ENCODE measurements at regions not wholly inside any gene's neighbourhood (a gene's known extent, or its start where the extent isn't known, plus 50 kb on each side); places are given as distances from the start of the nearest gene placed in this dataset.

- H3K9me3 Mint-ChIP-seq, result peaks cover 0 to 8% of the 10 kb centered on the region in 2 donors
- H3K27ac Mint-ChIP-seq, result no peak overlapping the region
- no peaks in the 10 kb centered on the region for H3K36me3 Mint-ChIP-seq
- DNase-seq (ENCODE audit: low spot score in 2 of 2), result no peak
- no peak for ATAC-seq
Observed at GRCh38 chr2:155062250-155062921, 363.9 kb downstream of the KCNJ3 start.

DNA sequence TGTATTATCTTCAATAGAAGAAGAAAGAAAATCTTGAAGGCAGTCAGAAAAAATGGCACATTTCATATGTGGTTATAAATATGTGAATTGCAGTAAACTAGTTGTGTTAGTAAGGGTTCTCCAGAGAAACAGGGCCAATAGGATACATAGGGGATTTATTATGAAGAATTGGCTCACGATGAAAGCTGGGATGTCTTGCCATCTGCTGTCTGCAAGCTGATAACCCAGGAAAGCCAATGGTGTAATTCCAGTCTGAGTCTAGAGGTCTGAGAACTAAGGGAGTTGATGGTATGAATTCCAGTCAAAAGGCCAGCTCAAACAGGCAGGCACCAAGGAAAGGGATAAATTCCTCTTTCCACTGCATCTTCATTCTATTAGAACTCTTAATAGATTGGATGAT, 362.4 kb downstream of the KCNJ3 start:
- peaks cover 0 to 4% of the 10 kb centered on the region in 2 donors for H3K9me3 Mint-ChIP-seq
- no peak overlapping the region for H3K27ac Mint-ChIP-seq
- DNase-seq (ENCODE audit: low spot score in 2 of 2) (no peak), ATAC-seq (no peak)
- H3K36me3 Mint-ChIP-seq, result no peaks in the 10 kb centered on the region

DNA sequence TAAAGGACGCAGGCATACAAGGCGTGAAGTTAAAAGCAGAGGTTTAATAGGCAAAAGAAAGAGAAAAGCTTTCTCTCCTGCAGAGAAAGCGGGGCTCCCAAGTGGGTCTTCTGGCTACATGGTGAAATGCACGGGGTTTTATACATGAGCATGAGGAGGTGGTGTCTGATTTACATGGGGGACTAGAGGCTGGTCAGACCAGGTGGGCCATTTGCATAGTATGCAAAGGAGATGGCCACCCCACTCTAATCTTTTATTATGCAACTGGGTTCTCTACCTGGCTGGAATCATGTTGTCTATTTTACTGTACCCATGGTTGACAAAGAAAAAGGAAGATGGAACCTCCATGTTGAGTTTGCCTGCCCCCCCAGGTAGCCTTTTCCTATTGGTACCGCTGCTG, 356.2 kb downstream of the KCNJ3 start:
- ATAC-seq (no peak), DNase-seq (ENCODE audit: low spot score in 2 of 2) (no peak)
- H3K9me3 Mint-ChIP-seq, result no peaks in the 10 kb centered on the region
- no peak overlapping the region for H3K27ac Mint-ChIP-seq
- H3K36me3 Mint-ChIP-seq, result no peaks in the 10 kb centered on the region

- peaks cover 9 to 11% of the 10 kb centered on the region in 2 donors for H3K9me3 Mint-ChIP-seq
Observed at GRCh38 chr2:155043097-155043496, 344.6 kb downstream of the KCNJ3 start.

DNA sequence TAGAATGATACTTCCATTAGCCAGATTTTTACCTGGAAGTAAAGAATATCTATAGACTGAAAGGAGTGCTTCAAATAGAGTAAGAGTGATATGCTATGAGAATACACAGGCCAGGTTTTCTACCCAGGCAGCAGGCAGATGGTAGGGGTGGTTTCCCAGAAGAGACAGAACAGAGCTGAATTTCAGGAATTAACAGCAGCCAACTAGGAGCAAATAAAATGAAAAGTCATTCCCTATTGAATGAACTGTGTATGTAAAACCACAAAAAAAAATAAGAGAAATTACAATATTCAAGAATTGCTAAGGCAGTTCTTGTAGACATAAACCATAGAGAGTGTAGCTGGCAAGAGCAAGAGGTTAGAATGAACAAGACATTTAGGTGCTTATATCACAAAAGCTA, 336.8 kb downstream of the KCNJ3 start:
- ATAC-seq, result no peak
- no peak for DNase-seq (ENCODE audit: low spot score in 2 of 2)
- Mint-ChIP-seq H3K36me3 (no peaks in the 10 kb centered on the region), H3K9me3 (peaks cover 7 to 10% of the 10 kb centered on the region in 2 donors), H3K27ac (peak overlapping the region in 1 of 2 donors; percentile 10)

More at GRCh38 chr2:155043097-155043496, 344.6 kb downstream of the KCNJ3 start:
- ATAC-seq (no peak), DNase-seq (ENCODE audit: low spot score in 2 of 2) (no peak)
- Mint-ChIP-seq H3K27ac (no peak overlapping the region), H3K36me3 (no peaks in the 10 kb centered on the region)

GRCh38 chr2:155033652-155034051, 335.2 kb downstream of the KCNJ3 start:
- Mint-ChIP-seq H3K36me3 (no peaks in the 10 kb centered on the region), H3K9me3 (peaks cover 8 to 12% of the 10 kb centered on the region in 2 donors), H3K27ac (no peak overlapping the region)
- DNase-seq (ENCODE audit: low spot score in 2 of 2) (no peak), ATAC-seq (no peak)

- peaks cover 6% of the 10 kb centered on the region in 2 donors for H3K9me3 Mint-ChIP-seq
- DNase-seq (ENCODE audit: low spot score in 2 of 2) (no peak), ATAC-seq (no peak)
- no peaks in the 10 kb centered on the region for H3K36me3 Mint-ChIP-seq
- no peak overlapping the region for H3K27ac Mint-ChIP-seq
Observed at GRCh38 chr2:155030296-155030695, 331.8 kb downstream of the KCNJ3 start.

- DNase-seq (ENCODE audit: low spot score in 2 of 2) (no peak), ATAC-seq (no peak)
- H3K36me3 Mint-ChIP-seq, result no peaks in the 10 kb centered on the region
- H3K27ac Mint-ChIP-seq, result no peak overlapping the region
- peaks cover 4 to 6% of the 10 kb centered on the region in 2 donors for H3K9me3 Mint-ChIP-seq
Observed at GRCh38 chr2:155026651-155027174, 328.2 kb downstream of the KCNJ3 start.

- H3K9me3 Mint-ChIP-seq, result no peaks in the 10 kb centered on the region
- no peak overlapping the region for H3K27ac Mint-ChIP-seq
- DNase-seq (ENCODE audit: low spot score in 2 of 2) (no peak), ATAC-seq (no peak)
- H3K36me3 Mint-ChIP-seq, result no peaks in the 10 kb centered on the region
Observed at GRCh38 chr2:155023674-155024073, 325.2 kb downstream of the KCNJ3 start.

GRCh38 chr2:155022531-155022930, 324.0 kb downstream of the KCNJ3 start:
- Mint-ChIP-seq H3K9me3 (no peaks in the 10 kb centered on the region), H3K27ac (no peak overlapping the region), H3K36me3 (no peaks in the 10 kb centered on the region)
- no peak for DNase-seq (ENCODE audit: low spot score in 2 of 2)
- no peak for ATAC-seq

GRCh38 chr2:155021618-155022017, 323.1 kb downstream of the KCNJ3 start:
- ATAC-seq (no peak), DNase-seq (ENCODE audit: low spot score in 2 of 2) (no peak)
- H3K27ac Mint-ChIP-seq, result no peak overlapping the region
- H3K9me3 Mint-ChIP-seq, result no peaks in the 10 kb centered on the region
- H3K36me3 Mint-ChIP-seq, result no peaks in the 10 kb centered on the region

GRCh38 chr2:155020246-155020645, 321.8 kb downstream of the KCNJ3 start:
- DNase-seq (ENCODE audit: low spot score in 2 of 2), result no peak
- Mint-ChIP-seq H3K36me3 (no peaks in the 10 kb centered on the region), H3K9me3 (no peaks in the 10 kb centered on the region), H3K27ac (no peak overlapping the region)
- ATAC-seq, result no peak

GRCh38 chr2:155010925-155011324, 312.4 kb downstream of the KCNJ3 start:
- Mint-ChIP-seq H3K36me3 (no peaks in the 10 kb centered on the region), H3K9me3 (peaks cover 0 to 13% of the 10 kb centered on the region in 2 donors), H3K27ac (no peak overlapping the region)
- no peak for ATAC-seq
- DNase-seq (ENCODE audit: low spot score in 2 of 2), result no peak

GRCh38 chr2:154995361-154995760, 296.9 kb downstream of the KCNJ3 start:
- ATAC-seq, result no peak
- Mint-ChIP-seq H3K9me3 (peaks cover 0 to under 1% of the 10 kb centered on the region in 2 donors), H3K36me3 (no peaks in the 10 kb centered on the region), H3K27ac (no peak overlapping the region)
- DNase-seq (ENCODE audit: low spot score in 2 of 2), result no peak

GRCh38 chr2:154992826-154993225, 294.3 kb downstream of the KCNJ3 start:
- Mint-ChIP-seq H3K27ac (no peak overlapping the region), H3K9me3 (peaks cover 0 to 5% of the 10 kb centered on the region in 2 donors), H3K36me3 (no peaks in the 10 kb centered on the region)
- ATAC-seq (no peak), DNase-seq (ENCODE audit: low spot score in 2 of 2) (no peak)

DNA sequence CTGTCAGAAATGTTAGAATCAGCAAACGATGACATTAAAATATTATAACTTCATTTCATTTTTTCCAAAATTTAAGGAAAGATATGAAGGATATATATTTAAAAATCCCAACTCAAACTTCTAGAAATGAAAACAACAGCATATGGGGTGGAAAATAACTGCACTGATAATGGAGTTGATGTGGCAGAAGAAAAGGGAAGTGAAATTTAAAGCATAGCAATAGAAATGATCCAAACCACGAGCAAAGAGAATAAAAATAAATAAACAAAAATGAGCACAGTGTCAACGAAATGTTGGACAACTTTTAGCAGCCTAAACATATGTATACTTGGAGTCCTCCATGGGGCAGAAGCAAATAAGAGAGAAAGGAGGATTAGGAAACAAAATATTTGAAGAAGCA, 280.2 kb downstream of the KCNJ3 start:
- Mint-ChIP-seq H3K36me3 (no peaks in the 10 kb centered on the region), H3K9me3 (peaks cover 13 to 17% of the 10 kb centered on the region in 2 donors), H3K27ac (no peak overlapping the region)
- ATAC-seq, result no peak
- no peak for DNase-seq (ENCODE audit: low spot score in 2 of 2)

- H3K9me3 Mint-ChIP-seq, result peaks cover 13 to 17% of the 10 kb centered on the region in 2 donors
- H3K27ac Mint-ChIP-seq, result no peak overlapping the region
- DNase-seq (ENCODE audit: low spot score in 2 of 2), result no peak
- no peak for ATAC-seq
- no peaks in the 10 kb centered on the region for H3K36me3 Mint-ChIP-seq
Observed at GRCh38 chr2:154978244-154978643, 279.7 kb downstream of the KCNJ3 start.

DNA sequence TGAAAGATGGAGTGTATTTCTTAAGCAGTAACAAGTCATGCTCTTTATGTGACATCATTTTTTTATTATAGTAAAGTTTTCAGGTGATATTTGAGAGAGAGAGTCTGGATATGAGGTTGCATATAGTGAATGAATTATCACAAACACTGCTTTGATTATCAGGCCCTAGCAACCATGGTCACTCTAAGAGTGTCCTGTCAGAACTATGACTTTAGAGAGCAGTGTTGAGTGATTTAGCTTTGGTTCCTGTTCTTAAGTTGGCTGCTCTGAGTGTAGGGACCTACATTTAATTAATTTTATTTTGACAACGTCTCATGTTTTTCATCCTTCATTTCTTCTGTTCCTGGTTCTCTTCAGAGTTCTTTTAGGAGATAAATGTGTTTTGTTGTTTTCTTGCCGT, 275.5 kb downstream of the KCNJ3 start:
- ATAC-seq (no peak), DNase-seq (ENCODE audit: low spot score in 2 of 2) (no peak)
- no peak overlapping the region for H3K27ac Mint-ChIP-seq
- H3K9me3 Mint-ChIP-seq, result peaks cover 5 to 12% of the 10 kb centered on the region in 2 donors
- no peaks in the 10 kb centered on the region for H3K36me3 Mint-ChIP-seq
